Muscle of leg (tissue), 3 donors: ENCODE measurements at regions not wholly inside any gene's neighbourhood (a gene's known extent, or its start where the extent isn't known, plus 50 kb on each side); places are given as distances from the start of the nearest gene placed in this dataset.

Experiments used
- DNase-seq: peaks from one replicate; pipeline ENCODE4 v3.0.0; 2013
- H3K27ac ChIP-seq: one replicate; pipeline ENCODE4 v1.5.1; 2013; ENCODE audit warnings: mild to moderate bottlenecking, low read length, control low read depth
- H3K27me3 ChIP-seq: one replicate; pipeline ENCODE4 v1.6.1; 2013; ENCODE audit warnings: low read length; ENCODE audit not compliant: control insufficient read depth, insufficient read depth
- H3K36me3 ChIP-seq: one replicate; pipeline ENCODE4 v1.6.1; 2013; ENCODE audit warnings: low read length; ENCODE audit not compliant: control insufficient read depth, insufficient read depth
- H3K4me1 ChIP-seq: one replicate; pipeline ENCODE4 v1.6.1; 2013; ENCODE audit warnings: low read length; ENCODE audit not compliant: control insufficient read depth, insufficient read depth
- H3K4me3 ChIP-seq: one replicate; pipeline ENCODE4 v1.5.1; 2013; ENCODE audit warnings: low read length, control low read depth
- H3K9me3 ChIP-seq: replicated peaks from 2 replicates; pipeline ENCODE4 v1.6.1; 2013; ENCODE audit warnings: low read depth, low read length; ENCODE audit not compliant: control insufficient read depth
- WGBS: methylation state at CpG from one replicate; pipeline ENCODE4 v1.1.5; 2013; ENCODE audit warnings: missing lambda C conversion rate; ENCODE audit not compliant: insufficient coverage; 5-methylcytosine and 5-hydroxymethylcytosine counted together

DNA sequence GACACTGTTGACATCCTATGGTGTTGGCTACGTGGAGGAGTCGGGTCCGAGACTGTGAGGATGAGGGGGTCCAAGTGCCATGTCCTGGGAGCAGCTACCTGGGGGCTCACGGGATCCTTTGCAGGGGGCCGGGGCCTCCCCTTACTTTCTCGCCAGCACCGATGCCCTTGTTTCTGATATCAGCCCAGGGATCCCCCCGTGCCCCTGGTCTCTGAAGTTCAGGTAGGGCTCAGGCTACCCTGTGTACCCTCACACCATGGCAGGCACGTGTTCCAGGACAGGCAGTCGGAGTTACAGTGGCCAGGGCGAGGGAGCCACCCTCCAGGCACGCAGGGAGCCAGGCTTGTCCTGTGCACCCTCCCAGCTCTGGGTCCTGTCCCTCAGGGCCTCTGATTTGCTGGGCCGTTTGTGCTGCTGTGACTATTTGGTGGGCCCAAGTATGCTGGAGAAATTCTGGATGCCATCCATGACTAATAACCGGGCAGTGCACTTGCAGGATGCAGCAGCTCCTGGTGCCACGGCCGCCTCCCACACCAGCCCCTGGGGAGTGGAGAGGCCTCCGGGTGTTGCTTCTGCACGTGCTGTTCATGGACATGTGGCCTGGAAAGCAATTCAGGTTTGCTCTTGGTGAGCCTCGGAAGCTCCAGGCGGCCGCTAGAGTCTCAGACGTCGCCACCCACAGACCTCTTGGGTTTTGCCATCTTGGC, 93.1 kb upstream of the SFSWAP start:
- Histone ChIP-seq H3K27ac (no peak overlapping the region), H3K4me1 (peaks cover 38% of the 10 kb centered on the region), H3K9me3 (no peaks in the 10 kb centered on the region), H3K27me3 (peaks cover 7% of the 10 kb centered on the region), H3K36me3 (no peaks in the 10 kb centered on the region), H3K4me3 (no peak overlapping the region)
- 67% methylated on average over 22 of the region's 23 CpGs for WGBS
- DNase-seq, result no peak

- H3K27me3 ChIP-seq, result peaks cover 7% of the 10 kb centered on the region
- H3K4me3 ChIP-seq, result no peak overlapping the region
- peaks cover 38% of the 10 kb centered on the region for H3K4me1 ChIP-seq
- H3K27ac ChIP-seq, result no peak overlapping the region
- H3K9me3 ChIP-seq, result no peaks in the 10 kb centered on the region
- H3K36me3 ChIP-seq, result no peaks in the 10 kb centered on the region
- peak; percentile 39 for DNase-seq
- WGBS, result 11% methylated on average over 11 of the region's 14 CpGs
Observed at GRCh38 chr12:131618303-131618658, 92.6 kb upstream of the SFSWAP start.

GRCh38 chr12:131618701-131619100, 92.2 kb upstream of the SFSWAP start:
- Histone ChIP-seq H3K27me3 (peaks cover 7% of the 10 kb centered on the region), H3K36me3 (no peaks in the 10 kb centered on the region), H3K27ac (no peak overlapping the region), H3K4me1 (peaks cover 38% of the 10 kb centered on the region), H3K4me3 (no peak overlapping the region), H3K9me3 (no peaks in the 10 kb centered on the region)
- WGBS, result 45% methylated on average over 3 of the region's 6 CpGs
- peak; percentile 70 for DNase-seq

DNA sequence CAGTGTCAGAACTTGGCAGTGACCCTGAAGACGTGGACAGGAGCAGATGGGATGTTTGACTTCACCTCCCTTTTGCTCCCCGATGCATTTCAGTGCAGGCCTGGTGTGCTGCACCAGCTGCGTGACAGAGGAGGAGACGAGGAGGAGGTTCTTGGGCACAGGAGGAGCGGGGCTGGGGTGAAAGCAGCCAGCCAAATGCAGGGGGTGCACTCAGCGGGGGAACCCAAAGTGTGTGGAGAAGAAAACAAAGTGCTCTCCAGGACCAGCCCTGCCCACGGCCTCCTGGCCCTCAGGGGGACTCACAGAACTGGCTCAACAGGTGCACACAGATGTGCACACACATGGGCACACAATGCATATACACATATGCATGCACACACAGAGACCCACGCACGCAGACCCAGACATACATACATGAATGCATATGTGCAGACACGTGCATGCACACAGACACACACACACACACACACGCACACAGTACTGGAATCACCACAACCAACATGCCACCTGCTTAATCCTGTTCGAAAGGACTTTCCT, 91.7 kb upstream of the SFSWAP start:
- no peak for DNase-seq
- H3K4me3 ChIP-seq, result no peak overlapping the region
- H3K4me1 ChIP-seq, result peaks cover 41% of the 10 kb centered on the region
- H3K27me3 ChIP-seq, result peaks cover 7% of the 10 kb centered on the region
- no peaks in the 10 kb centered on the region for H3K9me3 ChIP-seq
- WGBS, result 43% methylated on average over 10 of the region's 12 CpGs
- no peak overlapping the region for H3K27ac ChIP-seq
- no peaks in the 10 kb centered on the region for H3K36me3 ChIP-seq

DNA sequence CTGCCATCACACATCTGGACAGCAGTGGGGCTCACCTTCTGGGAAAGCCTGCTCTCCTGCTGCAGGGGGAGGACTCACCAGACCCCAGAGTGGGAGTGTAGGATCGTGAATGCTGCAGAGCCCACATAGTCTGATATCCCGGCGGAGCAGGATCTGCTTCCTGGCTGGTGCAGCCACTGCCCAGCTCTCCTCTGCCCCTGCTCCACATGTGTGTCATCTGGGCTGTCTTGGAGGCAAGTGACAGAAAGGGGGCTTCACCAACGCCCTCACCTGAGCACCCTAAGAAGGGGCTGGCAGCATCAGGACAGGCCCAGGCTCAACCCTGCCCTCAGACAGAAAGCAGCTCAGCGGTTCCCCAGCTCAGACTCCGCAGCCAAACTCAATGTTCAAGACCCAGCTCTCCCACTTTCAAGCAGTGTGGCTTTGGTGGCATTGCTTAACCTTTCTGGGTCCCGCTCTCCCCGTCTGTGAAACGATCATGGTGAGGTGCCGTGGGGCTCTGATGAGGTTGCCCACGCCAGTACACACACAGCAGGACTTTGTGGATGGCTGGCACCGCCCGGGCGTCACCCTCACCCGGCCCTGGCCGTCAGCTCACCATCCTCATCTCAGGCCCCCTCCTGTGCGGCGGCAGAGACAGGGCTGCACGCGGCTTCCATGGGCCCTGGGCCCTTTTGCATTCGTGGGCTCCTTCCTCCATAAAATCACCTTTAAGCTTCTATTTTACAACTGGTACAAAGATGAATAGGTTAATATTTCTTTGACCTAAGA, 91.0 kb upstream of the SFSWAP start:
- DNase-seq, result no peak
- H3K4me3 ChIP-seq, result no peak overlapping the region
- no peaks in the 10 kb centered on the region for H3K9me3 ChIP-seq
- peaks cover 7% of the 10 kb centered on the region for H3K27me3 ChIP-seq
- no peak overlapping the region for H3K27ac ChIP-seq
- peaks cover 46% of the 10 kb centered on the region for H3K4me1 ChIP-seq
- no peaks in the 10 kb centered on the region for H3K36me3 ChIP-seq
- 77% methylated on average over 18 of the region's 21 CpGs for WGBS

DNA sequence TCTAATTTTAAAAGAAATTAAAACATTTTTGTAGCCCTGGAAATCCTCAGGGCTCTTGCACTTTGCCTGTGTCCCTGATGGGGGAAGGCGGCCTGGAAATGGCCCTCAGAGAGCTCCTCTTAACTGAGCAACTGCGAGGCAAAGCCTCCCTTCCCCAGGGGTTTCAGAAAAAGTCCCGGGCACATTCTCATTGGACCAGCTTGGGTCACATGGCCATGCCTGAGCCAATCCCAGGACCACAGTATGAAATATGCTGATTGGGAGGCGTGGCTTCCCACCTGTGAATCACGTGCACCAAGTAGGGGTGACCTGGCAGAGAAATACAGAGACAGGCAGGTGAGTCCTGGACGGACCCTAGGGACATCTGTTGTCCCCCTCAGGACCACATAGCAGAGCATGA, 90.4 kb upstream of the SFSWAP start:
- no peak overlapping the region for H3K27ac ChIP-seq
- H3K4me3 ChIP-seq, result no peak overlapping the region
- H3K27me3 ChIP-seq, result peaks cover 7% of the 10 kb centered on the region
- WGBS, result 62% methylated on average over 6 of the region's 6 CpGs
- H3K9me3 ChIP-seq, result no peaks in the 10 kb centered on the region
- H3K36me3 ChIP-seq, result no peaks in the 10 kb centered on the region
- H3K4me1 ChIP-seq, result peaks cover 44% of the 10 kb centered on the region
- no peak for DNase-seq

DNA sequence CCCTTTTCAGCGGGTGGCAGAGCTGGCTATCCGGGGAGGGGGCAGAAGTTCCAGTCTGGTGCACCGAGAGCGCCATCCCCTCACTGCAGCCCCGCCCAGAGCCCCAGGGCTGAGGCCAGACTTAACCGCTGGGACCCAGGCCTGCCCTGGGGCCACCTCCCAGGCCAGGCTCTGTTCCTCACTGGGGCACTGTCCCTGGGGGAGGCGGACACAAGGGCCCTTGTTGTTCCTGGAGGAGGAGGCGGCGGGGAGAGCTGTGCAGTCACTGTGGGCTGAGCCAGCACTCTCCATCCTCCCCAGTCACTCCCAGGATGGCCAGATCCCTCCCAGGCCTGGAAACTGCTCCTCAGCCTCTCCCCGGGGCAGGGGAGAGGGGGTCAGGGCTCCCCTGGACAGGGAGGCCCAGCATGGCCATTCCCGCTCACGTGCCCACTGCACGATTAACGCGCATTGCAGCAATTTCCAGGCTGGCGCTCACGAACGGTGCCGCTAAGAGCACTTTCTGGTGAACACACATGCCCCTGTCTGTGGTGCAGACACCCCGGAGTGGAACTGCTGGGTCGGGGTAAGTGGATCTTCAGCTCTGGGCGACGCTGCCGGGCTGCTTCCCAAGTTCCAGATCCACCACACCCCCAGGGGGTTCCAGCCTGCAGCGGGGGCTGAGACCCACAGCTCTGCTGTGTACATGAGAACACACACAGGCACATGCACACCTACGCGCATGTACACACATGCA, 89.8 kb upstream of the SFSWAP start:
- DNase-seq, result no peak
- H3K4me3 ChIP-seq, result no peak overlapping the region
- no peak overlapping the region for H3K27ac ChIP-seq
- no peaks in the 10 kb centered on the region for H3K9me3 ChIP-seq
- 68% methylated on average over 17 of the region's 27 CpGs for WGBS
- H3K27me3 ChIP-seq, result peaks cover 9% of the 10 kb centered on the region
- peaks cover 43% of the 10 kb centered on the region for H3K4me1 ChIP-seq
- H3K36me3 ChIP-seq, result no peaks in the 10 kb centered on the region

GRCh38 chr12:131621701-131622421, 89.0 kb upstream of the SFSWAP start:
- Histone ChIP-seq H3K9me3 (no peaks in the 10 kb centered on the region), H3K27ac (no peak overlapping the region), H3K4me1 (peaks cover 43% of the 10 kb centered on the region), H3K36me3 (no peaks in the 10 kb centered on the region), H3K27me3 (peaks cover 9% of the 10 kb centered on the region), H3K4me3 (no peak overlapping the region)
- peak; percentile 61 for DNase-seq
- 27% methylated on average over 9 of the region's 19 CpGs for WGBS

DNA sequence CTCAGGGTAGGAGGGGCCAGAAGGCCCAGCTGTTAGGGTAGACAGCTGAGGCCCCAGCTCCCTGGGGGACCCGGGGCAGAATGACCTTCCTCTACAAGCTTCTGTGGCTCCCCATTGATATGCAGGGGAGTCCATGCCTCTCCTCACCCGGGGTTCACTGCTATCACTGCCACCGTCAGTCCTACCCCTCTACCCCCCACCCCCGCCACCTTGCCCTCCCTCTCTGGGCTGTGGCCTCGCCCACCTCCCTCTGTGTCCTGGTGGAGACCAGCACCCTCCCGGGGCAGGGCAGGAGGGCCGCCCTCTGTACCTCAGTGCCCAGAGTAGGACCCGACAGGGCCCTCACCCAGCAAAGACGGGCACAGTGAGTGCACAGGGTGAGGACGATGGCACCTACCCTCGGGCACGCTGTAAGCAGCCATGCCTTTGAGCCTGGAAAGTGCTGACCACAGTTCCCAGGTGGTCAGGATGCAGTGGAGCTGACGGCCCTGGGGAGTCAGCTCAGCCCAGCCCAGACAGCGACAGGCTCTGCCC, 88.4 kb upstream of the SFSWAP start:
- Histone ChIP-seq H3K27me3 (peaks cover 9% of the 10 kb centered on the region), H3K4me1 (peaks cover 43% of the 10 kb centered on the region), H3K4me3 (no peak overlapping the region), H3K9me3 (no peaks in the 10 kb centered on the region), H3K27ac (no peak overlapping the region), H3K36me3 (no peaks in the 10 kb centered on the region)
- 64% methylated on average over 11 of the region's 14 CpGs for WGBS
- DNase-seq, result no peak
